HG02610 (cell line): ENCODE measurements at regions not wholly inside any gene's neighbourhood (a gene's known extent, or its start where the extent isn't known, plus 50 kb on each side); places are given as distances from the start of the nearest gene placed in this dataset.

ENCODE experiments used
- ATAC-seq: cut with Tn5 transposase; IDR thresholded peaks from one replicate; pipeline ENCODE4 v1.9.1; 2021; ENCODE audit warnings: mild to moderate bottlenecking, moderate library complexity; ENCODE audit not compliant: unreplicated experiment

DNA sequence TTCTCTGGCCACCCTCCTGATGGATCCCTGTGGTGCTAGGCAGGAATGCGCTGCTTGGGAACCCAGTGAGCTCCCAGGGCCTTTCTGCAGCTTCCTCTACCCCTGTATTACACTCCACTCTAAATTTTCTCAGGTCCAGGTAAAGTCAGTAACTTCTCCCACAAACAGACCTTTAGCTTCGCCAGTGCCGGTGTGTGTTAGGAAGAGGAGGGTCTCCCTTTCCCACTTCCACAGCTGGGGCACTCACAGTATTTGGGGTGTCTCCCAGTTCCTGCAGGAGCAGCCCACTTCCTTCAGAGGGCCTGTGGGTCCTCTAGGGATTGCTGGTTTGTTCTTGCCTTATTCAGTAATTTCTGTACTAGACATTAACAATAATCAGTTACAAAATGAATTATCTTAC lies 193.5 kb upstream of the PCDH17 start:
- no peak for ATAC-seq

DNA sequence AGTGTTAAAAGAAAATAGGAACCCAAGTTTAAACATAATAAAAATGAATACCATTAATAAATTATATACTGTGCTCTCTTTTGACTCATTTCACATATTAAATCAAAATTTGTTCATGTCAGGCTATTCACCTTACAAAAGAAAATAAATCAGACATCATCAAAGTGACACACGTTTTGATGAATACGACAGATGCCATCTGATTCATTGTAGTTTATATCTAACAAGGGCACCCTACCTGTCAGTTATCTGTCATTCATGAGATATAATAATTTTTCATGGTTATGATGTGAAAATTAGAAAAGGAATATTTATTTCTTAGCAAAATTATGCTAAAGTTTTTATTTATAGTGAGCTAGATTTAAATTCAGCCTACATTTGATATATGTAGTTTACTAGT lies 188.1 kb upstream of the PCDH17 start:
- no peak for ATAC-seq

DNA sequence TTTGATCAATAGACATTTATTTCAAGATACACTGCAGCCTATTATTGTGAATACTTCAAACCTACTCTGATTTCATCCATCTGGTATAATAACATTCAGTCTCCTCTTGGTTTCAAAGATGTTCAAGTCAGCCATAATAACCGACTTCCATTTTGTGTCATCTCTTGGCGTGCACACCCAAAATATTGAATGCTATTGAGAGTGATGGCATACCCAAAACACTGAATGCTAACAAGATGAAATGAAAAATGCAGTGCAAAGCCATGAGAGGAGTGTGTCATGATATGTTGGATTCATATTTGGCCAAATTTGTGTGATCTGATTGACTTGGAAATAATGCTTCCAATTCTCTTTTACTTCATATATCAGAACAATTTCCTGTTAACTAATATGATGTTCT lies 181.2 kb upstream of the PCDH17 start:
- no peak for ATAC-seq

DNA sequence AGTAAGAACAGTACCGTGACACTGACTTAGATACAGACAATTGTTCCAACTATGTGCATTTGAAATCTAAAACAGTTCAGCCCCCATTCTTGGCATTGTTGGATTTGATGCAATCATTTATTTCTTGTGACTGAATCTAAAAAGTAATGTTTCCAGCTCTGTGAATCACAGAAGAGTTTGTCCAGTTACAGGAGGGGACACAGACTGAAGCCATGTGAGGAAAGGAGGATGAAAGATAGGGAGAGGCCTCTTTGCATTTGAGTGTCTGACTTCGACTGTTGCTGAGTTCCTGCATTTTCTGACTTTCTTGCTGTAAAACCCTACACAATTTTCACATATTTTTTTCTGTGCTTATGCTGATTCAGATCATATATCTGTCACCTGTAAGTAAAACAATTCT lies 179.3 kb upstream of the PCDH17 start:
- ATAC-seq, result no peak

DNA sequence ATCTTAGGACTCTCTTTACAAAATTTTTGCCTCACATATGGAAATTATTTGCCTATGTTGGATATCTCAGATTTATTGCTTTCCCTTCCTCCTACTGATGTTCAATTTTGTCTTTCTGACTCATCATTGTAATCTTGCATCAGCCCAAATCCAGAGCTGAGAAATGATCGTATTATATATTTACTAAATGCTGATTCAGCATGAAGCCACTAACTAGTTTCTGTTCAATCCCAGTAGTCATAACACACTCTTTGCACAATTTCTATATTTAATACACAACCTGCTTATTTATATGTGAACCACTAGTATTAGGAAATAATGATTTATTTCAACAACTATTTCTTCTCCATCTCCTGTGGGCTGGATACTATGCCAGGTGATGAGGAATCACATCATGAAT lies 161.1 kb upstream of the PCDH17 start:
- no peak for ATAC-seq

DNA sequence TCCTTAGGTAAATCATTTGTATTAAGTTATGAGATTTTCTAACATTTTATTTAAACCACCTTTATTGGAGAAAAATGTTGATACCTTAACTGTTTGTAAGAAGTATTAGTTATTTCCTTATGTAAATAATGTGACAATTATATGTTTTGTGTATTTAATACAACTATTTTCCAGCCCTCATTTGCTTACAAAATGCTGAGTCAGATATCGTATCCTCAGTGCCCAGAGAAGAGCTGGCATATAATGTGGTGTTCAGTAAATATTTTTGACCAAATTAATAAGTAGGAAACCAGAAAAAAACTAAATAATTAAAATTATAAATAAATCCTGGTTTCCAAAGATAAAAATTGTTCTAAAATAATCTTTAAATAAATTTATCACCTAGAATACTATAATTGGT lies 140.2 kb upstream of the PCDH17 start:
- no peak for ATAC-seq

DNA sequence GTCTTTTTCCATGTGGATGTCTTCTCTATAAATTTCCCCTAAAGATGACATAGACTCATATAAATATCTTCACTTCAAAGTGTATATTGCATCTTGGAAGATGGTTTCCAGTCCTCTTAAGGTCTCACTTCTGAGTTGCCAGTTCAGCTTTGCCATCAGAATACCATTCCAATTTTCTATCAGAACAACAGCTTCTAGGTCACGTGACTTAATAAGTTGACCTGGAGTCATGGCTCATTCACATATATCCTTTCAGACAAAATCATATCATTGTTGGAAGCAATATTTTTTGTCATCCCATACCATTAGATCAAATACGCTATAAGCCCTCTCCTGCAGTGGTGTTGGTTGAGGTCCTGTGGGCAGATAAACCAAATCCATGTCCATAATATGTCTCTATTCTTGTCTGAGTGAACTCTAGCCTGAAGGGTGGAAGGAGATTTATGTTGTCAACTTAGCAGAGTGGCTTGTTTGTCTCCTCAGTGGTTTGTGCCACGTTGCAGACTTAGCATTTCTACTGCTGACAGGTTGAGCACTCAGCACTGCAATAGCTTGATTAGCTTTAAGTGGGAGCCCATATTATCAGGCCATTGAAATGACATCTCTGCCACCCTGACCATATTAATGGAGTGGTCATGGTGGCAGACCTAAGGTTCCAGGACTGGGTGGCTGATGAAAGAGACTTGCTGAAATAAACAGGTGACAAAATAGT lies 123.6 kb upstream of the PCDH17 start:
- ATAC-seq, result no peak

DNA sequence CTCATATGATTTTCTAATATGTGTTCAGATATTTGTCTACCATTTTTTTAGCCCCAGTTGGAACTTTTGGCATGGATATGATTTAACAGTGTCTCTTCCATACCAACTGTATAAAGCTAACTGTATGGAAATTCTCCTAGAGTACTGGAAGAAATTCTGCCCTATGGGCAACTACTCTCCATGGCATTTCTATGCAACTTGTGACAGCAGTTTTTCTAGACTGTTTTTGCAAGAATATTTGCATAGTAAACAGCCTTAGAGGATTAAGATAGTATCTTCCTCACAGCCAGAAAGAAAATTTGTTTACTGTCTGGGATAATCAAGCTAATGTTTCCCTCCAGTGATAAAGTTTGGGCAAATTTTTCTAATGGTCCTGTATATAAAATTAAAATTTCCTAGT lies 119.9 kb upstream of the PCDH17 start:
- ATAC-seq, result no peak

DNA sequence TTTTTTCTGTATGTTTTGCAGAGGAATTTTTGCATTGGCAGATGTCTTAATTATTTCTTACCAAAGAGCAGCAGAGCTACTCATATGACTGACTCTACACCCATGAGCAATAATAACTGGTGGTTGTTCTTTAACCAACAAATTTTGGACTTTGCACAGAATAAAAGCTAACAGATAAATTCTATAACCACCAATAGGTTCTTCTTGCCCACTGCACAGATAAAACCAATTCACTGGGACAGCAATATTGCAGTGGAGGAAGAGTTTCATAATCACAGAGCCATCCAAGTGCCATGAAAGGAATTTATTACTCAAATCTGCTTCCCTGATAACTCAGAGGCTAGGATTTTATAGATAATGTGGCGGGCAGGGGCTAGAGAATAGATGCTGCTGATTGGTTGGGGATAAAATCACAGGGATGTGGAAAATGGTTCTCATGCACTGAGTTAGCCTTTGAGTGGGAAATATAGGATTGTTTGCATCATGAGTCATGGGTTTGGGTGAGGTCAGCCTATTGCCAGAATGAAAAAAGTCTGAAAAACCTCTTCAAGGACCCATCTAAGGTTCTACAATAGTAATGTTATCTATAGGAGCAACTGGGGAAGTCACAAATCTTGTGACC lies 104.3 kb upstream of the PCDH17 start:
- ATAC-seq, result no peak

DNA sequence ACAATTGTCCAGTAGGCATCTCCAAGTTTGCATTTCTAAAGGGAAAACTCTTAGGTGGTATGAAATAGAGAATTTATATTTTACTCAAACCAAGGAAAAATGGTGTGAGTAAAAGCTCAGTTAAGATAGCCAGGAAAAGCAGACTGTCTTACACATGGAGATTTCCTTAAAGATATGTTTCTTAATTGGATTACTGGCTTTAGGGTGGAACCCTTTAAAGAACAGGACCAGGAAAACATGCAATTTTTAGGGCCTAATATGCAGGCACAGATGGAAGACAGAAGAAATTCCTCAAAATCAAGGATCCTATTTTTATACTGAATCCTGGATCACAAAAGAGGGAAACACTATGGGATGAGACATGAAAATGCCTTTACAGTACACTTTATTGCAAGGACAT lies 100.3 kb upstream of the PCDH17 start:
- no peak for ATAC-seq

DNA sequence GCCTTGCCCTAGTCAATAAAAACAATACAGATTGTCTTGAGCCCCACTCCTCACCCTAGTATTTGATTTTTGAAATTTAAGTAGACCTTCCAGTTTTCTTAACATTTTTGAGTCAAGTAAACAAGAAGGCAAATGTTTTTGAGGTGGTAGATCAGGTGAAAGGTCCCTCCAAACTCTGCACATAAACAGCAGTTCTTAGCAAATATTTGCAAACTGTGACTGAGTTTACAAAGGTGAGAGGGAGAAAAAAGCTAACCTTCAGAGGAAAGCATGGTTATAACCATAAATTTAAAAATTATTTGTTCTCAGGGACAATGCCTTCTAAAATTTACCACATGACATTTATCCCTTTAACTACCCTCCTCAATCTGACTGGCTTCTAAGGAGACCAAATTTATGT lies 84.6 kb upstream of the PCDH17 start:
- ATAC-seq, result no peak

DNA sequence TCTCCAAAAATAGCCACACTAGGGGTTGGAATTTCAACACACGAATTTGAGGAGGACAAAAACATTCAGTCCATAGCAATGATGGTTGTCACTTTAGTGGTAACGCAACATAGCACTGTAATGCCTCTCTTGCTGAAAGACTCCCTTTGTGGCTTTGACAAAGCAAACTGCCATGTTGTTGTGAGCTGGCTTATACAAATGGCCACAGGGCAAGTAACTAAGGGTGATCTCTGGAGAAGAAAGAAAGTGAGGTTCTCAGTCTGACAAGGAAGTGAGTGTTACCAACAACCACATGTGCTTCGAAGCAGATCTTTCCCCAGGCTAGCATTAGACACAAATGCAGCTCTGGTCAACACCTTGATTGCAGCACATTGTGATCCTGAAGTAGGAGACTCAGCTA lies 79.1 kb upstream of the PCDH17 start:
- no peak for ATAC-seq

DNA sequence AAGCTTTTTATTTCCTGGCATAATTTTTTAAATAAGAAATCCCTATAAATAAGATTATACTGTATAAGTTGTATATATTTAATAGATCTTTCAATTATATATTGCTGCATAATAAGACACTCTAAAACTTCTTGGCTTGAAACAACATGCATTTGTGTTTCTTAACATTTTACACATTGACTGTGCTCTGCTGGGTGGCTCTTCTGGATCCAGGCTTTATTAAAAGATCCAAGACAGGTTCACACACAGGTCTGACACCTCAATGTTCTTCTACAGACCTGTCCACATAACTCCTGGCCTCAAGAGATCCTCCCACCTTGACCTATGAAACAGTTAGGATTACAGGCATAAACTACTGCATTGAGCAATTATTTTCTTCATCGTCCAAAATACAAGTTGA lies 77.6 kb upstream of the PCDH17 start:
- no peak for ATAC-seq

DNA sequence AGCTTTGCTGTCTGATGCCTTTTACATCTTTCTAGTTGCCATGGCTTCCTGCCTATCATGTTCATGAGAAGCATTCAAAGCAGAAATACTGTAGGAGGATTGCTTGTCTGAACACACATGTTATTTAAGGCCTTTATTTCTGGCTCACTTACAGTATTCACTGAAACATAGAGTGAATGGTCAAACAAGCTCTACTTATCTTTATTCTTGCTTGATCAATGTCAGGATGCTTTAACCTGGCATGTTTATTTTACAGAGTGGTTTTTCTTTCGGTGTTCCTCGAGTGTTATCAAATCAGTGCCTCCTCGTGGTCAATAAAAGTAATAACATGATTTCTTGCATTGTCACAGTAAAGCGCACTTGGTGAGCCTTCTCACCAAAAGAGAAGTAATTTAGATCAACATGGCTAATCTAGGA lies 73.5 kb upstream of the PCDH17 start:
- peak; percentile 63 for ATAC-seq

DNA sequence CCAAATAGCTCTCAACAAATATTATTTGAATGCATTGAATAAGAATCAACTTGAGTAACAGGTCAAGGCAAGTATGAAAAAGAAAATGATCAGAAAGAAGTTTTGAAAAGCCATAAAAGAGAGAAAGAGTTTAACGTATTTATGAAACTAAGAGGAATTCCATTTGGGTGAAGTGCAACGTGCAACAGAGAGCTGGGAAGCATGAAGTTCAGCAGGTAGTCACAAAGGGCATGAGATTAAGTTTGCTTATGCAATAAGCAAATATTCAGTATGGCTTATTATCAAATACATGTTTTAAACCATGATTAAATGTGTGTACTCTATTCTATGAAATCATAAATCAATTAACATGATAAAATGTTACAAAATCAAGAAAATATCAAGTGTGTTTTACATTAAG lies 62.7 kb upstream of the PCDH17 start:
- no peak for ATAC-seq

DNA sequence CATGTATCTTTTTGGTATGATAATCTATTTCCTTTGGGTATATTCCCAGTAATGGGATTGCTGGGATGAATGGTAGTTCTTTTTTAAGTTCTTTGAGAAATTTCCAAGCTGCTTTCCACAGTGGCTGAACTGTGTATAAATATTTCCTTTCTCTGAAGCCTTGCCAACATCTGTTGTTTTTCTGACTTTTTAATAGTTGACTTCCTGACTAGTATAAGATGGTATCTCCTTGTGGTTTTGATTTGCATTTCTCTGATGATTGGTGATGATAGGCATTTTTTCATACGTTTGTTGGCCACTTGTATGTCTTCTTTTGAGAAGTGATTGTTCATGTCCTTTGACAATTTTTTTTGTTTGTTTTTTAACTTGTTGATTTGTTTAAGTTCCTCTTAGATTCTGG lies 61.6 kb upstream of the PCDH17 start:
- ATAC-seq, result no peak
